Psoas muscle (tissue), 7 donors: ENCODE measurements at regions not wholly inside any gene's neighbourhood (a gene's known extent, or its start where the extent isn't known, plus 50 kb on each side); places are given as distances from the start of the nearest gene placed in this dataset.

Experiments
- ATAC-seq, 4 donors: fragments of 200-7000 bp; cut with Tn5 transposase; one replicate each; pipeline ENCODE4 v1.9.1; 2020; ENCODE audit warnings: moderate library complexity in 3 of 4, mild to moderate bottlenecking in 2 of 4
- DNase-seq, 2 donors: peaks; one replicate each; pipeline ENCODE4 v3.0.0-alpha.2; 2020
- H3K27ac ChIP-seq: fragments of 200-600 bp; one replicate; pipeline ENCODE4 v1.8.0; 2022
- H3K27me3 ChIP-seq, 3 donors: fragments of 200-600 bp in 1 of 3; one replicate each; pipeline versions ENCODE4 v1.6.1 to v1.8.0; 2013 to 2022; ENCODE audit warnings: low read length in 2 of 3, mild to moderate bottlenecking in 2 of 3, moderate library complexity in 1 of 3; ENCODE audit not compliant: insufficient read depth in 3 of 3
- H3K36me3 ChIP-seq, 2 donors: fragments of 200-600 bp in 1 of 2; one replicate each; pipeline versions ENCODE4 v1.6.1 to v1.8.0; 2013 to 2022; ENCODE audit warnings: low read depth in 1 of 2, mild to moderate bottlenecking in 1 of 2, moderate library complexity in 1 of 2; ENCODE audit not compliant: insufficient read depth in 1 of 2
- H3K4me1 ChIP-seq: fragments of 200-600 bp; one replicate; pipeline ENCODE4 v1.8.0; 2022
- H3K4me3 ChIP-seq: fragments of 200-600 bp; one replicate; pipeline ENCODE4 v1.8.0; 2022; ENCODE audit warnings: mild to moderate bottlenecking
- H3K9me3 ChIP-seq: fragments of 200-600 bp; one replicate; pipeline ENCODE4 v1.8.0; 2022
- WGBS, 3 donors: extraction: QIAGEN DNeasy Blood & Tissue Kit; methylation state at CpG; one replicate each; pipeline versions ENCODE4 v1.1.6 to v1.1.7; 2013; 5-methylcytosine and 5-hydroxymethylcytosine counted together
- intact Hi-C, 2 donors: fragments of 100-400 bp; cut with DNase I; formaldehyde crosslinking; loops; one replicate each; pipeline versions ENCODE4 v1.11.0 to v1.14.2; 2022
- TF ChIP-seq, protein P1 (sequence below): fragments of 200-600 bp; IDR thresholded peaks from one replicate; pipeline ENCODE4 v1.8.0; 2022; ENCODE audit warnings: antibody characterized with exemption
- donor health status: healthy with polysubstance abuse.
- donor health status: DM: no; HTN: no; CAD: no; lungs with moderate emphysema.
- donor health status: Bipolar disorder and iron deficiency.
- donor health status: healthy.
- donor health status: DM: yes; HTN: yes; CAD: no.
- donor health status: DM: no; HTN: no; CAD: no.
- donor health status: DM: yes; HTN: yes; CAD: no.

DNA sequence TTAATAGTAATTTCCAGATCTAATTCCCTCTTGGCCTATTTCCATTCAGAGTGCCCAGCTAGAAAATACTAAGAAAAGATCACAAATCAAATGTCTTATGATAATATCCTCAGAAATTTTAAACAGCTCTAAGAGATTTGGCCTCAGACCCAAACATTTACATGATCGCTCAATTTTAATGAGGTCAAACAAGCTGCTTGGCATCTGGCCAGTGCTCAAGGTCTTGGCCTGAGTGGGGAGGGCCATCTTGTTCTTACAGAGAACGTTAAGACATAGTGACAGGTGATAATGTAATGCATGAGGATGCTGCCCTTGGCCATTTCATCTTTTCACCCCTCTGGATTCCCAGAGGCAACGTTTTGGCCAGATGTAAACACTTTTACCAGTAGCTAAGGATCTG, 159.2 kb upstream of the SLC7A11 start:
- ATAC-seq (no peak), DNase-seq (peak; percentile 15 to 56)
- TF ChIP-seq, protein P1, sequence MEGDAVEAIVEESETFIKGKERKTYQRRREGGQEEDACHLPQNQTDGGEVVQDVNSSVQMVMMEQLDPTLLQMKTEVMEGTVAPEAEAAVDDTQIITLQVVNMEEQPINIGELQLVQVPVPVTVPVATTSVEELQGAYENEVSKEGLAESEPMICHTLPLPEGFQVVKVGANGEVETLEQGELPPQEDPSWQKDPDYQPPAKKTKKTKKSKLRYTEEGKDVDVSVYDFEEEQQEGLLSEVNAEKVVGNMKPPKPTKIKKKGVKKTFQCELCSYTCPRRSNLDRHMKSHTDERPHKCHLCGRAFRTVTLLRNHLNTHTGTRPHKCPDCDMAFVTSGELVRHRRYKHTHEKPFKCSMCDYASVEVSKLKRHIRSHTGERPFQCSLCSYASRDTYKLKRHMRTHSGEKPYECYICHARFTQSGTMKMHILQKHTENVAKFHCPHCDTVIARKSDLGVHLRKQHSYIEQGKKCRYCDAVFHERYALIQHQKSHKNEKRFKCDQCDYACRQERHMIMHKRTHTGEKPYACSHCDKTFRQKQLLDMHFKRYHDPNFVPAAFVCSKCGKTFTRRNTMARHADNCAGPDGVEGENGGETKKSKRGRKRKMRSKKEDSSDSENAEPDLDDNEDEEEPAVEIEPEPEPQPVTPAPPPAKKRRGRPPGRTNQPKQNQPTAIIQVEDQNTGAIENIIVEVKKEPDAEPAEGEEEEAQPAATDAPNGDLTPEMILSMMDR: no peak
- 6 to 10% (median 6%) methylated on average over 3 of the region's 3 CpGs for WGBS, 3 donors
- Histone ChIP-seq H3K4me1 (no peaks in the 10 kb centered on the region), H3K9me3 (no peaks in the 10 kb centered on the region), H3K36me3 (no peaks in the 10 kb centered on the region), H3K27ac (no peak overlapping the region), H3K27me3 (no peaks in the 10 kb centered on the region), H3K4me3 (no peak overlapping the region)
- intact Hi-C loops: no loop called here

DNA sequence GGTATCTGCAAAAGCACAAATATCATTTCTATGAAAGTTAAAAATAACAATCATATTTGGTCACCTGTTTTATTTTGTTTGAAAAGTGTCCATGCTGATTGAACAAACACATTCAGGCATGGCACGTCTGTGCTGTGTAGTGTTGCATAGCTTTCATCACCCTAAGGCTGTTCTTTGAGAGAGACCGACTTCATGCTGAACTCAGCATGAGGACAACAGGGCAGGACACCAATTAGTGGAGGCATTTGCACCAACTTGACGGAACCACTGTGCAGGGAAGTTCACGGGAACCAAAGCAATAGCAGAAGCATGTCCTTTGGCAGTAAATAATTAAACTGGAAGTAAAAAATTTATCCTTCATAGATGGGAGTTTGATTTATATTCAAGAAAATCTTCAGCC, 158.4 kb upstream of the SLC7A11 start:
- intact Hi-C loops: no loop called here
- no peaks in the 10 kb centered on the region for H3K4me1 ChIP-seq
- 25 to 40% (median 29%) methylated on average over 4 of the region's 4 CpGs for WGBS, 3 donors
- no peak overlapping the region for H3K27ac ChIP-seq
- TF ChIP-seq, protein P1: no peak
- DNase-seq (no peak), ATAC-seq (no peak)
- no peaks in the 10 kb centered on the region for H3K36me3 ChIP-seq
- no peaks in the 10 kb centered on the region for H3K9me3 ChIP-seq
- no peak overlapping the region for H3K4me3 ChIP-seq
- H3K27me3 ChIP-seq: no peaks in the 10 kb centered on the region

- intact Hi-C loops: no loop called here
- no peaks in the 10 kb centered on the region for H3K9me3 ChIP-seq
- TF ChIP-seq, protein P1: no peak
- no peaks in the 10 kb centered on the region for H3K27me3 ChIP-seq
- ATAC-seq (no peak), DNase-seq (no peak)
- H3K27ac ChIP-seq: no peak overlapping the region
- H3K4me1 ChIP-seq: no peaks in the 10 kb centered on the region
- no peak overlapping the region for H3K4me3 ChIP-seq
- no peaks in the 10 kb centered on the region for H3K36me3 ChIP-seq
These were observed 157.9 kb upstream of the SLC7A11 start for GRCh38 chr4:138400066-138400465.

DNA sequence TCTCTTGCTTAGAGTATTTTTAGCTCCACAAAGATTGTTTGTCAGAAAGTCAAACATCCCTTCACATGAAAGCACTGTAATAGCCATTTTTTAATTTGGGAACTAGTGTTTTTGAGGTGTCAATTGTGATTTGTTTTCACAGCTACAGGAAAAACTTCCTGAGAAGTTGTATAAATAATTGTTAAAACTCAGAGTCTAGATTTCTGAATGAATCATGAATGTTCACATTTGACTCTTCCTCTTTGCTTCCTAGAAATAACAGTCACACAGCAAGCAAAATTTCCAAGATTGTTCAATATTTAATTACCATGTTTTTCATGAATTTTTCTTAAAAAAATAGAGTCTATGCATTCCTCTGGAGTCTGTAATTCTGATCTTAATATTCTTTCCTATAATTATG, 156.9 kb upstream of the SLC7A11 start:
- H3K4me1 ChIP-seq: no peaks in the 10 kb centered on the region
- no peaks in the 10 kb centered on the region for H3K9me3 ChIP-seq
- DNase-seq: no peak
- H3K36me3 ChIP-seq: no peaks in the 10 kb centered on the region
- TF ChIP-seq, protein P1: no peak
- no peak overlapping the region for H3K27ac ChIP-seq
- no peak overlapping the region for H3K4me3 ChIP-seq
- intact Hi-C loops: no loop called here
- H3K27me3 ChIP-seq: no peaks in the 10 kb centered on the region
- no peak for ATAC-seq

- Histone ChIP-seq H3K9me3 (no peaks in the 10 kb centered on the region), H3K4me1 (no peaks in the 10 kb centered on the region), H3K27me3 (no peaks in the 10 kb centered on the region), H3K36me3 (no peaks in the 10 kb centered on the region), H3K27ac (no peak overlapping the region), H3K4me3 (no peak overlapping the region)
- no peak for DNase-seq
- no peak for ATAC-seq
- TF ChIP-seq, protein P1: no peak
- intact Hi-C loops: no loop called here
These were observed 156.2 kb upstream of the SLC7A11 start for GRCh38 chr4:138398322-138398721.
